GM19238 (cell line): ENCODE measurements at regions not wholly inside any gene's neighbourhood (a gene's known extent, or its start where the extent isn't known, plus 50 kb on each side); places are given as distances from the start of the nearest gene placed in this dataset.

Experiments
- DNase-seq: peaks from one replicate; pipeline ENCODE4 v3.0.0; 2011; ENCODE audit warnings: low spot score; ENCODE audit not compliant: insufficient read length

DNA sequence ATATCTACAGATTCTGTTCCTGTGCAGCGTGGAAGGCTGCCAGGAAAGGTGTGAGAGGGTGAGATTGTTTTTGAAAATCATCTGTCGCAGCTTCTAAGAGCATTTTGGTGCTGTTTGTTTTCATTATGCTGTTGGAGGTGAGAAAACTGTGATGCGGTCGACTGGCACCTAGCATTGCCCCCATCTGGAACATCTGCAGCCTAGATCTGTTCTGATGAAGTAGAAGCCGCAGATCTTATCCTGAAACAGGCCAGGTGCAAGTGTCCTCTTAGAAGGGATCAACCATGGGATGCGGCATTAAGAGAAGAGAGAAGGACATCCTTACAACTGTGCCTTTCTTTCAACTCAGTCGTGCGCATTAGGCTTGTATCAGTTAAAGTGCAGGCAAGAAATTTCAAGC, 167.3 kb downstream of the CDH26 start:
- DNase-seq: no peak

- DNase-seq: no peak
These were observed 168.8 kb downstream of the CDH26 start for GRCh38 chr20:60126975-60127374.

DNA sequence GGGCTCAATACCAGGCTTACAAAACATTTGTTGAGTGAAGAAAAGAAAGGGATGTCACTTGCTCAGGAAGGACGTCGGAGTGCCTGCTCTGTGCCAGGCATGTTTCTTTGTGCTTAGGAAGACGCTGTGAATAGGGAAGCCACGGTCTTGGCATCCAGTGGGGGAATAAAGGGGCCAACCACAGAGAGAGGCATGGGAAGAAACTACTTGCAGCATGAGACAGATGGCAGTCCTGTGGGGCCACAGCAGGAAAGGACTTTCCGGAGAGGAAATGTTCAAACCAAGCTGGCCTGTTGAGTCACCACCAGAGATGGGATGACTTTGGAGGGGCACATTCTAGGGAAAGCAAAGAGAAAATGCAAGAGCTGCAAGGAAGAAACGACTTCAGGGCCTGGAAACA, 173.2 kb downstream of the CDH26 start:
- no peak for DNase-seq

DNA sequence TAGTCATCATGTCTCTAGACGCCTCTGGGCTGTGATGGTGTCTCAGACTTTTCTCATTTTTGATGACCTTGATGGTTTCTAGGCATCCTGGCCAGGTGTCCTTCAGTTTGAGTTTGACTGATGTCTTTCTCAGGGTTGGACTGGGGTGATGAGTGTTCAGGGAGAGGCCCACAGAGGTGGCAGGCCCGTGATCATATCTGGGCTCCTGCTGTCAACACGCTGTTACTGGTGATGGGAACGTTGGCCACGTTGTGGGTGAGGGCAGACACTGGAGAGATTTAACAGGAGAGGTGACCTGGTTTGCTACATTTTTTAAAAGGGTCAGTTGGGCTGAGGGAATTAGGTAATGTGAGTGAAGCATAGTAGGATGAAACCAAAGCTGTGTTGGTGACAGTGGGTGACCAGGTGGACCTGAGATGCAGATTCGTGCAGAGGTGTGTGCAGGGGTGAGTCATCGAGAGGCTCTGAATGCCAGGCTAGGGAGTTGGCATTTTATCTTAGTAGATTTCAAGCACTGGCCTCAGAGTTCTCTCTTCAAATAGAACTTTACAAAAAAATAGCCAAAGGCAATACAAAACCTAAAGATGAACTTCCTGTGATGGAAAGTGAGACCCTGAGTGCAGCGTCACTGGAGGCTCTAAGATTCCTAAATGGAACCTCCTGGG, 174.1 kb downstream of the CDH26 start:
- no peak for DNase-seq

DNA sequence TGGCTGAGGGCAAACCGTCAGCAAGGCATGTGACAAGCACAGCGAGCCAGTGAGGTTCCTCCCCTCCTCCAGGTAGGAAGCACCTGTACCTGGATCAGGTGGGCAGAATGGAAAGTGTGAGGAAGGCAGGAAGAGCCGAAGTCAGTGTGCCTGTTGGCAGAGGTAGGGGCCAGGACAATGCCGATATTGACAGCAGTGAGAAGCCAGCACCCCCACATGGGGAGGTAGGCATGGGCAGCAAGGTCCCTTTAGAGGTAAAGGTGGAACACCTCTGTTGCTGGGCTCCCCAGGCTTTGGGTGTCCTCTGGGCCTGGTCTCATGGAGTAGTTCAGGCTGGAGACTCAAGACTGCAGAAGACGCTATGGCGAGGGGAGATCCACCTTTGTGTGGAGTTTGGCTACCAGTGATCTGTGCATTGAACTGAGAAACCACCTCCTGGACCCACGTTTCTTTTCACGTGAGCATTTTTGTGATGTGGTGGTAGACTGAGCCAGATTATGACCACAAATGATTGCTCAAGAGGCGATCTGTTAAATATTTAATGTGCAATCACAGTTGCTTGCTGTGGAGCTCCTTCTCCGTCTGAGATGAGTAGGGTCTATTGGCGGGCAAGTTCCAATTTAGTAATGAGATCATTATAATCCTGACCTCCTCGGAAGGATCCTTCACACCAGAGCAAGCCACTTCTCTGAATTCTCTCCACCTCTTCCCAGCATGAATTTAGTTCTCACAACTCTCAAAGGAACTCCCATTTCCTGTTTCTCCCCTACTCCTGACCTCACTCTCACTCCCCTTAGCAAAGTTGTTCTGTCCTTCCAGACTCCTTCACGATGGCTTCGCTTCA, 174.8 kb downstream of the CDH26 start:
- no peak for DNase-seq

GRCh38 chr20:60135276-60135675, 177.1 kb downstream of the CDH26 start:
- DNase-seq: no peak

- no peak for DNase-seq
These were observed 178.6 kb downstream of the CDH26 start for GRCh38 chr20:60136645-60137401.

GRCh38 chr20:60137657-60138245, 179.5 kb downstream of the CDH26 start:
- DNase-seq: no peak

DNA sequence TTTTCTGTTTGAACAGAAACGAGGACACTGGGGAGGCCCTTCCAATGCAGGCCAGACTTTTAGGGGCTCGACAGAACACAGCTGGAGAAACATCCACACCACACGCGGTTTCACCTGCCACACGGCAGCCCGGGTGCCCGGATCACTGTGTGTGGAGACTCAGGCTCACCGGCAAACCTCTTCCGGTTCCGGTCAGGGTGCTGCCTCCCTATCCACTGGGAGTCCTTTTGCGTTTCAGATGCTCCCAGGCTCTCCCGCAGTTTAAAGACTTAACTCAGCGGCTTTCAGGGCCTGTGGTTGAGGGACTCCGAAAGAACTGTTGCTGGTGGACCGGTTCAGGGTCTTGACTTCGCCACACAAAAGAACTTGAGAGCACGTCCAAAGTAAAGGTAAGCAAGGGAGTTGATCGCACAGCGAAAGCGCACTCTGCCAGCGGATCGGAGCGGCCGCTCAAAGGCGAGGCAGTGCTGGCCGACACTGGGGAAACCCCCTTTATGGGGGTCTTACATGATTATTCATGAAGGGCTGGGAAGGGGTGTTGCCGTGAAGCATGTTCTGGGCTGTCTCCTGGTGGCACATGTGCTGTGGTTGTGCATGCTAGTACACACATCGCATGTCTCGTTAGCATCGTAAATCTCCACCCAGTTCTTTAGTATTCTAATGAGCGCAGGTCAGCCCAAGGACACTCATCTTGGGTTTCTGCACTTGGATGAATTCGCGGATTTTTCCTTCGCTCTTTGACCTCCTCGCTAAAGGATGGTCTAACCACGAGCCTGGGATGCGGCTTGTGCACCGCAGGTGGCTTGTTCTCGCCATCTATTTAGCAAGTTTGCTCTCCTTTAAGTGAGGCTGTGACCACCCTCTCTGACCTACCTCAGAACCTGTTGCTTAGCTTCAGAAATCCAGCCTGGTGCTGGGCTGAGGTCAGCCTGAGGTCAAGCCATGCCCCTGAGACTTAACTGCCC, 180.3 kb downstream of the CDH26 start:
- no peak for DNase-seq

GRCh38 chr20:60139663-60140446, 181.6 kb downstream of the CDH26 start:
- no peak for DNase-seq

- DNase-seq: no peak
These were observed 184.4 kb downstream of the CDH26 start for GRCh38 chr20:60142587-60142986.

- no peak for DNase-seq
These were observed 185.1 kb downstream of the CDH26 start for GRCh38 chr20:60143261-60143842.

GRCh38 chr20:60144404-60144803, 186.2 kb downstream of the CDH26 start:
- no peak for DNase-seq

- no peak for DNase-seq
These were observed 186.8 kb downstream of the CDH26 start for GRCh38 chr20:60144974-60145527.

DNA sequence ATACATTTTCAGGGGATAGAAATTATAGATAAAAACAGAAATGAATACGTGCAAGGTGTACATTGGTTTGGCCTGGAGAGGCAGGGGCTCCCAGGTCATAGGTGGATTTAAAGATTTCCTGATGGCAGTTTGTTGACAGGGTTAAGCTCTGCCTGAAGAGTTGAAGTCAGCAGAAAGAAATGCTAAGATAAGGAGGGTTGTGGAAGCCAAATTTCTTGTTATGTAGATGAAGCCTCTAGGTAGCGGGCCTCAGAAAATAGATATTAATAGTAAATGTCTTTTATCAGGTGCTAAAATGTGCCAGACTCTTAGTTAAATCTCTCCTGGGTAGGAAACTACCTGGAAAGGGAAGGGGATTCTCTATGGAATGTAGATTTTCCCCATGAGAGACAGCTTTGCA, 188.8 kb downstream of the CDH26 start:
- DNase-seq: no peak

- no peak for DNase-seq
These were observed 190.7 kb downstream of the CDH26 start for GRCh38 chr20:60148885-60149284.

- no peak for DNase-seq
These were observed 194.6 kb downstream of the CDH26 start for GRCh38 chr20:60152792-60153191.

GRCh38 chr20:60160451-60161145, 202.4 kb downstream of the CDH26 start:
- no peak for DNase-seq

GRCh38 chr20:60167812-60168211, 209.6 kb downstream of the CDH26 start:
- no peak for DNase-seq
